Adrenal gland (tissue), 9 donors: ENCODE measurements at regions not wholly inside any gene's neighbourhood (a gene's known extent, or its start where the extent isn't known, plus 50 kb on each side); places are given as distances from the start of the nearest gene placed in this dataset.
"Not testable (repeated sequence)": the region's sequence is repeated elsewhere in the genome, so short reads cannot be mapped to it uniquely, and the experiment has no call there.

Experiments used
- DNase-seq, 7 donors: peaks; one replicate each; pipeline ENCODE4 v3.0.0-alpha.2; 2019 to 2020
- H3K27ac ChIP-seq, 5 donors: fragments of 200-600 bp; sonication (generic) in 4 of 5; 1 replicate in 3 of 5; 2 replicates in 2 of 5; pipeline versions ENCODE4 v1.5.1 to v1.8.0; 2016 to 2020; ENCODE audit warnings: mild to moderate bottlenecking in 1 of 5
- H3K27me3 ChIP-seq: fragments of 200-600 bp; 2 replicates; pipeline ENCODE4 v1.8.0; 2021
- H3K36me3 ChIP-seq, 2 donors: fragments of 200-600 bp; replicated peaks in 1 of 2; 1 replicate in 1 of 2; 2 replicates in 1 of 2; pipeline versions ENCODE4 v1.5.1 to v1.8.0; 2018 to 2022
- H3K4me1 ChIP-seq, 2 donors: fragments of 200-600 bp; replicated peaks in 1 of 2; 1 replicate in 1 of 2; 2 replicates in 1 of 2; pipeline versions ENCODE4 v1.5.1 to v1.8.0; 2018 to 2021
- H3K4me3 ChIP-seq, 4 donors: fragments of 200-600 bp; sonication (generic) in 3 of 4; one replicate each; pipeline ENCODE4 v1.5.1; 2016 to 2018
- H3K9me3 ChIP-seq, 3 donors: fragments of 200-600 bp; sonication (generic) in 1 of 3; replicated peaks in 1 of 3; 1 replicate in 2 of 3; 2 replicates in 1 of 3; pipeline versions ENCODE4 v1.5.1 to v1.8.0; 2016 to 2021
- POLR2A ChIP-seq, 2 donors: fragments of 450-650 bp; IDR thresholded peaks; one replicate each; pipeline ENCODE4 v1.6.1; 2017; ENCODE audit warnings: antibody characterized with exemption in 2 of 2, mild to moderate bottlenecking in 2 of 2, moderate library complexity in 1 of 2
- WGBS, 4 donors: extraction: QIAGEN DNeasy Blood & Tissue Kit in 2 of 4; methylation state at CpG; one replicate each; pipeline versions ENCODE4 v1.1.5 to v1.1.7; 2013 to 2017; 5-methylcytosine and 5-hydroxymethylcytosine counted together
- intact Hi-C, 2 donors: fragments of 100-400 bp; cut with DNase I; formaldehyde crosslinking; loops; one replicate each; pipeline versions ENCODE4 v1.14.1 to v1.15.0; 2022 to 2023
- TF ChIP-seq, protein P1 (sequence below), 6 experiments: fragments of 450-650 bp in 4 of 6; fragments of 200-600 bp in 2 of 6; sonication (generic) in 1 of 6; IDR thresholded peaks; 1 replicate in 5 of 6; 2 replicates in 1 of 6; pipeline versions ENCODE4 v1.5.1 to v1.8.0; 2016 to 2021; ENCODE audit warnings: antibody characterized with exemption in 6 of 6, mild to moderate bottlenecking in 2 of 6, moderate library complexity in 1 of 6
- donor health status: healthy with polysubstance abuse.
- donor health status: Bipolar disorder and iron deficiency.
- donor health status: DM: yes; HTN: yes; CAD: no.
- donor health status: DM: no; HTN: no; CAD: no.
- donor health status: DM: no; HTN: no; CAD: no.

DNA sequence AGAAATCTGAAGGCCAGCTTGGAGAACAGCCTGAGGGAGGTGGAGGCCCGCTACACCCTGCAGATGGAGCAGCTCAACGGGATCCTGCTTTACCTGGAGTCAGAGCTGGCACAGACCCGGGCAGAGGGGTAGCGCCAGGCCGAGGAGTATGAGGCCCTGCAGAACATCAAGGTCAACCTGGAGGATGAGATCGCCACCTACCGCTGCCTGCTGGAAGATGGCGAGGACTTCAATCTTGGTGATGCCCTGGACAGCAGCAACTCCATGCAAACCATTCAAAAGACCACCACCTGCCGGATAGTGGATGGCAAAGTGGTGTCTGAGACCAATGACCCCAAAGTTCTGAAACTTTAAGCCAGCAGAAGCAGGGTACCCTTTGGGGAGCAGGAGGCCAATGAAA lies 318.4 kb downstream of the ZFHX3 start:
- H3K9me3 ChIP-seq, H3K4me1 ChIP-seq, DNase-seq, H3K27ac ChIP-seq, intact Hi-C loops, H3K4me3 ChIP-seq, H3K27me3 ChIP-seq, H3K36me3 ChIP-seq: not testable (repeated sequence)
- 90 to 96% (median 95%) methylated on average over 4 to 9 of the region's 9 CpGs for WGBS, 4 donors

DNA sequence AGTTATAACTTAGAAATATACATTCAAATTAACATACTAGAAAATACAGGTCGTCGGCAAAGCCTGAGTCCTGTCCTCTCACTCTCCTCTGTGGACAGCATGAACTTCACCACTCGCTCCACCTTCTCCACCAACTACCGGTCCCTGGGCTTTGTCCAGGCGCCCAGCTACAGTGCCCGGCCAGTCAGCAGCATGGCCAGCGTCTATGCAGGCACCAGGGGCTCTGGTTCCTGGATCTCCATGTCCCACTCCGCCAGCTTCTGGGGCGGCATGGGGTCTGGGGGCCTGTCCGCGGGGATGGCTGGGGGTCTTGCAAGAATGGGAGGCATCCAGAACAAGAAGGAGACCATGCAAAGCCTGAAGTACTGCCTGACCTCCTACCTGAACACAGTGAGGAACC lies 319.4 kb downstream of the ZFHX3 start:
- no peak for DNase-seq
- Histone ChIP-seq H3K27me3 (no peaks in the 10 kb centered on the region), H3K9me3 (no peaks in the 10 kb centered on the region), H3K4me3 (no peak overlapping the region), H3K4me1 (no peaks in the 10 kb centered on the region), H3K36me3 (no peaks in the 10 kb centered on the region), H3K27ac (no peak overlapping the region)
- intact Hi-C loops: no loop called here
- TF ChIP-seq, protein P1, sequence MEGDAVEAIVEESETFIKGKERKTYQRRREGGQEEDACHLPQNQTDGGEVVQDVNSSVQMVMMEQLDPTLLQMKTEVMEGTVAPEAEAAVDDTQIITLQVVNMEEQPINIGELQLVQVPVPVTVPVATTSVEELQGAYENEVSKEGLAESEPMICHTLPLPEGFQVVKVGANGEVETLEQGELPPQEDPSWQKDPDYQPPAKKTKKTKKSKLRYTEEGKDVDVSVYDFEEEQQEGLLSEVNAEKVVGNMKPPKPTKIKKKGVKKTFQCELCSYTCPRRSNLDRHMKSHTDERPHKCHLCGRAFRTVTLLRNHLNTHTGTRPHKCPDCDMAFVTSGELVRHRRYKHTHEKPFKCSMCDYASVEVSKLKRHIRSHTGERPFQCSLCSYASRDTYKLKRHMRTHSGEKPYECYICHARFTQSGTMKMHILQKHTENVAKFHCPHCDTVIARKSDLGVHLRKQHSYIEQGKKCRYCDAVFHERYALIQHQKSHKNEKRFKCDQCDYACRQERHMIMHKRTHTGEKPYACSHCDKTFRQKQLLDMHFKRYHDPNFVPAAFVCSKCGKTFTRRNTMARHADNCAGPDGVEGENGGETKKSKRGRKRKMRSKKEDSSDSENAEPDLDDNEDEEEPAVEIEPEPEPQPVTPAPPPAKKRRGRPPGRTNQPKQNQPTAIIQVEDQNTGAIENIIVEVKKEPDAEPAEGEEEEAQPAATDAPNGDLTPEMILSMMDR (IDR thresholded peaks at IDR 0.05): no peak
- no peak for TF ChIP-seq POLR2A (IDR thresholded peaks at IDR 0.05)
- WGBS, 4 donors: 93 to 100% (median 98%) methylated on average over 7 to 11 of the region's 11 CpGs

DNA sequence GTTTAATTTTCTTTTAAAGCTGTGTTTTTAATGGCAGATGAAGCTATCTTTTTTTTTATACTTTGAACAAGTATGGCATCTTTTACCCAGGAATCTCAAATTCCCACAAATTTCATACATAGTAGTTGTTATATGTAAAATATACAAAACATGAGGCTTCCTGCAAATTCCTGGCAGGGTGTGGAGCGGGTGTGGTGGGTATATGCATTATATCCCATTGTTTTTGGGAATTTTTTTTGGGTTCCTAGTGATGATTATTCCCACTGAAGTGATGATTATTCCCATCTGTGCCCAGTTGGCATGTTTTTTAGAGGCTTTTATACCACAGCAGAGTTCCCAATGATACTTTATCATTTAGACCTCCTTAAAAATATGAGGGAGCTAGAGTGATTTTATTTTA lies 320.4 kb downstream of the ZFHX3 start:
- H3K36me3 ChIP-seq: no peaks in the 10 kb centered on the region
- no peaks in the 10 kb centered on the region for H3K9me3 ChIP-seq
- H3K27ac ChIP-seq: no peak overlapping the region
- no peak overlapping the region for H3K4me3 ChIP-seq
- WGBS, 4 donors: 95 to 98% (median 97%) methylated on average over 1 of the region's 1 CpG
- H3K4me1 ChIP-seq: no peaks in the 10 kb centered on the region
- no peak for DNase-seq
- intact Hi-C loops: no loop called here
- TF ChIP-seq, protein P1 (IDR thresholded peaks at IDR 0.05): no peak
- no peak for TF ChIP-seq POLR2A (IDR thresholded peaks at IDR 0.05)
- no peaks in the 10 kb centered on the region for H3K27me3 ChIP-seq

DNA sequence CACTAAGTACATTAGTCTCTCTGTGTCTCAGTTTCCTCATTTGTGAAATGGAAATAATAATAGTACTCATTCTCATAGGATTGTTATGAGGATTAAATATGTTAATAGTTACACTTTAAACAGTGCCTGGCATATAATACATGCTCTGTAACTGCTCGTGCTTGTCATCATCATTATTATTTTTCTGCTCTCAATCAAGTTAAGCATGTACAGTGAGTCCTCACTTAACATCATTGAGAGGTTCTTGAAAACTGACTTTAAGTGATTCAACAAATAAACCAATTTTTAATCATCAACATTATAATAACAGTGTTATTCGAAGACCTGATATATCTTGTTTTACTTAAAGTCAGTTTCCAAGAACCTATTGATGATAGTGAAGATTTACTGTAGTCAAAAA lies 322.3 kb downstream of the ZFHX3 start:
- Histone ChIP-seq H3K9me3 (no peaks in the 10 kb centered on the region), H3K27ac (no peak overlapping the region), H3K36me3 (no peaks in the 10 kb centered on the region), H3K27me3 (no peaks in the 10 kb centered on the region), H3K4me1 (no peaks in the 10 kb centered on the region), H3K4me3 (no peak overlapping the region)
- TF ChIP-seq POLR2A (IDR thresholded peaks at IDR 0.05): no peak
- TF ChIP-seq, protein P1 (IDR thresholded peaks at IDR 0.05): no peak
- intact Hi-C loops: no loop called here
- no peak for DNase-seq
- 85 to 89% (median 87%) methylated on average over 2 of the region's 2 CpGs for WGBS, 4 donors

DNA sequence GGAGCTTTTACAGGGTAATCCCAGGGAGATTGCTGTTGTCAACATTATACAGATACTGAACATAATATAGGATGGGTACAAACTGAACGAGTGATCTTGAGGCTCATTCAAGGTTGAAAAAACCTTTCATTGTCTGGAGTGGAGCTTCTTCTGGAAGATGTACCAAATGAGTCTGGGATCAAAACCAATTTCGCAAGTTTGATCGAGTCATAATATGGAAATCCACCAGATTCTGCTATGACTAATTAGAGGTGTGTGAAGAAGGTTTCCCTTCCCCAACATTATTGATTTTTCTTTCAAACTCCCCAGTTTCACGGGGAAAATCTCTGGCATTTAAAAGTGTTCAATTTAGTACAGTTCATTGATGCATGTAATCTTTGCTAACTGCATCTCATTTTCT lies 324.1 kb downstream of the ZFHX3 start:
- intact Hi-C loops: no loop called here
- WGBS, 4 donors: 74 to 75% (median 75%) methylated on average over 4 of the region's 4 CpGs
- Histone ChIP-seq H3K4me3 (no peak overlapping the region), H3K9me3 (no peaks in the 10 kb centered on the region), H3K27me3 (no peaks in the 10 kb centered on the region), H3K27ac (no peak overlapping the region), H3K4me1 (no peaks in the 10 kb centered on the region), H3K36me3 (no peaks in the 10 kb centered on the region)
- no peak for DNase-seq
- TF ChIP-seq POLR2A (IDR thresholded peaks at IDR 0.05): no peak
- TF ChIP-seq, protein P1 (IDR thresholded peaks at IDR 0.05): no peak
